ENCODE measurements at regions not wholly inside any gene's neighbourhood (a gene's known extent, or its start where the extent isn't known, plus 50 kb on each side); places are given as distances from the start of the nearest gene placed in this dataset.

DNA sequence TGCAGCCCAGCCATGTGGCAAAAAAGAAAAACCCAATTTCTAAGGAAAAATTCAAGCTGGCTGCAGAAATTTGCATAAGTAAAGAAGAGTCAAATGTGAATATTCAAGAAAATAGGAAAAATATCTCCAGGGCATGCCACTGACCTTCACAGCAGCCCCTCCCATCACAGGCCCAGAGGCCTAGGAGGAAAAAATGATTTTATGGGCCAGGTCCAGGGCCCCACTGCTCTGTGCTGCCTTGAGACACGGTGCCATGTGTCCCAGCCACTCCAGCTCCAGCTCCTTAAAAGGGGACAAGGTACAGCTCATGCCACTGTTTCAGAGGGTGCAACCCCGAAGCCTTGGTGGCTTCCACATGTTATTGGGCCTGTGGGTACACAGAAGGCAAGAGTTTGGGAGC lies 182.7 kb upstream of the FGF16 start (continued):
- TF ChIP-seq, protein P1, sequence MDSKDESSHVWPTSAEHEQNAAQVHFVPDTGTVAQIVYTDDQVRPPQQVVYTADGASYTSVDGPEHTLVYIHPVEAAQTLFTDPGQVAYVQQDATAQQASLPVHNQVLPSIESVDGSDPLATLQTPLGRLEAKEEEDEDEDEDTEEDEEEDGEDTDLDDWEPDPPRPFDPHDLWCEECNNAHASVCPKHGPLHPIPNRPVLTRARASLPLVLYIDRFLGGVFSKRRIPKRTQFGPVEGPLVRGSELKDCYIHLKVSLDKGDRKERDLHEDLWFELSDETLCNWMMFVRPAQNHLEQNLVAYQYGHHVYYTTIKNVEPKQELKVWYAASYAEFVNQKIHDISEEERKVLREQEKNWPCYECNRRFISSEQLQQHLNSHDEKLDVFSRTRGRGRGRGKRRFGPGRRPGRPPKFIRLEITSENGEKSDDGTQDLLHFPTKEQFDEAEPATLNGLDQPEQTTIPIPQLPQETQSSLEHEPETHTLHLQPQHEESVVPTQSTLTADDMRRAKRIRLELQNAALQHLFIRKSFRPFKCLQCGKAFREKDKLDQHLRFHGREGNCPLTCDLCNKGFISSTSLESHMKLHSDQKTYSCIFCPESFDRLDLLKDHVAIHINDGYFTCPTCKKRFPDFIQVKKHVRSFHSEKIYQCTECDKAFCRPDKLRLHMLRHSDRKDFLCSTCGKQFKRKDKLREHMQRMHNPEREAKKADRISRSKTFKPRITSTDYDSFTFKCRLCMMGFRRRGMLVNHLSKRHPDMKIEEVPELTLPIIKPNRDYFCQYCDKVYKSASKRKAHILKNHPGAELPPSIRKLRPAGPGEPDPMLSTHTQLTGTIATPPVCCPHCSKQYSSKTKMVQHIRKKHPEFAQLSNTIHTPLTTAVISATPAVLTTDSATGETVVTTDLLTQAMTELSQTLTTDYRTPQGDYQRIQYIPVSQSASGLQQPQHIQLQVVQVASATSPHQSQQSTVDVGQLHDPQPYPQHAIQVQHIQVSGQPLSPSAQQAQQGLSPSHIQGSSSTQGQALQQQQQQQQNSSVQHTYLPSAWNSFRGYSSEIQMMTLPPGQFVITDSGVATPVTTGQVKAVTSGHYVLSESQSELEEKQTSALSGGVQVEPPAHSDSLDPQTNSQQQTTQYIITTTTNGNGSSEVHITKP (CRISPR knock-in tag; IDR thresholded peaks at IDR 0.05; ENCODE audit: low read depth) = no peak
- TF ChIP-seq, protein P2, sequence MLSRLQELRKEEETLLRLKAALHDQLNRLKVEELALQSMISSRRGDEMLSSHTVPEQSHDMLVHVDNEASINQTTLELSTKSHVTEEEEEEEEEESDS (CRISPR knock-in tag; IDR thresholded peaks at IDR 0.05; ENCODE audit: borderline replicate concordance) = no peak
- TF ChIP-seq ZKSCAN1 (IDR thresholded peaks at IDR 0.05; ENCODE audit: low read length) = no peak
- no peak for TF ChIP-seq ZNF383 (CRISPR knock-in tag; IDR thresholded peaks at IDR 0.05; ENCODE audit: borderline replicate concordance)
- TF ChIP-seq ZNF878 (CRISPR knock-in tag; IDR thresholded peaks at IDR 0.05) = no peak
- no peak for TF ChIP-seq GATAD2A (CRISPR knock-in tag; IDR thresholded peaks at IDR 0.05)
- TF ChIP-seq, protein P3, sequence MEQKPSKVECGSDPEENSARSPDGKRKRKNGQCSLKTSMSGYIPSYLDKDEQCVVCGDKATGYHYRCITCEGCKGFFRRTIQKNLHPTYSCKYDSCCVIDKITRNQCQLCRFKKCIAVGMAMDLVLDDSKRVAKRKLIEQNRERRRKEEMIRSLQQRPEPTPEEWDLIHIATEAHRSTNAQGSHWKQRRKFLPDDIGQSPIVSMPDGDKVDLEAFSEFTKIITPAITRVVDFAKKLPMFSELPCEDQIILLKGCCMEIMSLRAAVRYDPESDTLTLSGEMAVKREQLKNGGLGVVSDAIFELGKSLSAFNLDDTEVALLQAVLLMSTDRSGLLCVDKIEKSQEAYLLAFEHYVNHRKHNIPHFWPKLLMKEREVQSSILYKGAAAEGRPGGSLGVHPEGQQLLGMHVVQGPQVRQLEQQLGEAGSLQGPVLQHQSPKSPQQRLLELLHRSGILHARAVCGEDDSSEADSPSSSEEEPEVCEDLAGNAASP (CRISPR knock-in tag; IDR thresholded peaks at IDR 0.05; ENCODE audit: borderline replicate concordance) = no peak
- TF ChIP-seq, protein P4, sequence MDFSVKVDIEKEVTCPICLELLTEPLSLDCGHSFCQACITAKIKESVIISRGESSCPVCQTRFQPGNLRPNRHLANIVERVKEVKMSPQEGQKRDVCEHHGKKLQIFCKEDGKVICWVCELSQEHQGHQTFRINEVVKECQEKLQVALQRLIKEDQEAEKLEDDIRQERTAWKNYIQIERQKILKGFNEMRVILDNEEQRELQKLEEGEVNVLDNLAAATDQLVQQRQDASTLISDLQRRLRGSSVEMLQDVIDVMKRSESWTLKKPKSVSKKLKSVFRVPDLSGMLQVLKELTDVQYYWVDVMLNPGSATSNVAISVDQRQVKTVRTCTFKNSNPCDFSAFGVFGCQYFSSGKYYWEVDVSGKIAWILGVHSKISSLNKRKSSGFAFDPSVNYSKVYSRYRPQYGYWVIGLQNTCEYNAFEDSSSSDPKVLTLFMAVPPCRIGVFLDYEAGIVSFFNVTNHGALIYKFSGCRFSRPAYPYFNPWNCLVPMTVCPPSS (IDR thresholded peaks at IDR 0.05) = no peak
- TF ChIP-seq ISX (CRISPR knock-in tag; conservative IDR thresholded peaks at IDR 0.05) = no peak
- no peak for TF ChIP-seq CEBPB (IDR thresholded peaks at IDR 0.05; ENCODE audit: borderline replicate concordance, low read depth, low read length)
